Liver (tissue), 3 donors: ENCODE measurements at regions not wholly inside any gene's neighbourhood (a gene's known extent, or its start where the extent isn't known, plus 50 kb on each side); places are given as distances from the start of the nearest gene placed in this dataset.

Experiments
- ATF3 ChIP-seq: IDR thresholded peaks from 2 replicates; pipeline ENCODE4 v1.6.1; 2016; ENCODE audit warnings: antibody characterized with exemption
- CTCF ChIP-seq: fragments of 150-350 bp; IDR thresholded peaks from 2 replicates; pipeline ENCODE4 v1.5.1; 2017; ENCODE audit warnings: improper control_type of control experiment, low read depth, low read length; ENCODE audit not compliant: missing input control
- EGR1 ChIP-seq, 2 donors: IDR thresholded peaks; 2 replicates each; pipeline ENCODE4 v1.6.1; 2016 to 2018; ENCODE audit warnings: antibody characterized with exemption in 2 of 2, low read depth in 2 of 2
- GABPA ChIP-seq, 2 donors: IDR thresholded peaks in 1 of 2; conservative IDR thresholded peaks in 1 of 2; 2 replicates each; pipeline ENCODE4 v1.6.1; 2016; ENCODE audit warnings: antibody characterized with exemption in 2 of 2, mild to moderate bottlenecking in 1 of 2, moderate library complexity in 1 of 2
- MAX ChIP-seq: IDR thresholded peaks from 2 replicates; pipeline ENCODE4 v1.6.1; 2016; ENCODE audit warnings: antibody characterized with exemption
- SP1 ChIP-seq: IDR thresholded peaks from 2 replicates; pipeline ENCODE4 v1.6.1; 2018; ENCODE audit warnings: antibody characterized with exemption, mild to moderate bottlenecking
- TAF1 ChIP-seq: conservative IDR thresholded peaks from 2 replicates; pipeline ENCODE4 v1.6.1; 2016; ENCODE audit warnings: antibody characterized with exemption, mild to moderate bottlenecking
- YY1 ChIP-seq: IDR thresholded peaks from 2 replicates; pipeline ENCODE4 v1.6.1; 2016; ENCODE audit warnings: antibody characterized with exemption, mild to moderate bottlenecking
- donor health status: healthy.
- donor health status: healthy.

- TF ChIP-seq CTCF (no peak), SP1 (no peak), TAF1 (no peak), EGR1 (IDR thresholded peaks at IDR 0.05; ENCODE audit: low read depth in 2 of 2) (no peak), YY1 (no peak), ATF3 (no peak), GABPA (IDR thresholded peaks at IDR 0.05 in 1 of 2, conservative IDR thresholded peaks at IDR 0.05 in 1 of 2) (no peak), MAX (no peak)
Observed at GRCh38 chr15:81941479-81941878, 104.3 kb downstream of the MEX3B start.
